Right atrium auricular region (tissue), 2 donors: ENCODE measurements at regions not wholly inside any gene's neighbourhood (a gene's known extent, or its start where the extent isn't known, plus 50 kb on each side); places are given as distances from the start of the nearest gene placed in this dataset.
"Not testable (repeated sequence)": the region's sequence is repeated elsewhere in the genome, so short reads cannot be mapped to it uniquely, and the experiment has no call there.

Source experiments
- DNase-seq: peaks from one replicate; pipeline ENCODE4 v3.0.0-alpha.2; 2019; ENCODE audit warnings: low spot score
- H3K27ac ChIP-seq, 2 donors: fragments of 200-600 bp; sonication (generic); 1 replicate in 1 of 2; 2 replicates in 1 of 2; pipeline ENCODE4 v1.5.1; 2016 to 2019
- H3K27me3 ChIP-seq, 2 donors: fragments of 200-600 bp; sonication (generic); one replicate each; pipeline versions ENCODE4 v1.5.1 to v1.6.0; 2017 to 2019
- H3K36me3 ChIP-seq: fragments of 200-600 bp; sonication (generic); one replicate; pipeline ENCODE4 v1.5.1; 2016
- H3K4me1 ChIP-seq, 2 donors: fragments of 200-600 bp; sonication (generic); one replicate each; pipeline versions ENCODE4 v1.5.1 to v1.6.0; 2017 to 2019
- H3K4me3 ChIP-seq, 2 donors: fragments of 200-600 bp; sonication (generic); 1 replicate in 1 of 2; 2 replicates in 1 of 2; pipeline ENCODE4 v1.5.1; 2017 to 2019; ENCODE audit warnings: mild to moderate bottlenecking in 1 of 2, moderate library complexity in 1 of 2
- H3K9me3 ChIP-seq, 2 donors: fragments of 200-600 bp; sonication (generic); one replicate each; pipeline ENCODE4 v1.5.1; 2019
- CTCF ChIP-seq, 2 donors: fragments of 200-600 bp; sonication (generic); IDR thresholded peaks; one replicate each; pipeline ENCODE4 v1.5.1; 2019; ENCODE audit warnings: antibody characterized with exemption in 2 of 2

DNA sequence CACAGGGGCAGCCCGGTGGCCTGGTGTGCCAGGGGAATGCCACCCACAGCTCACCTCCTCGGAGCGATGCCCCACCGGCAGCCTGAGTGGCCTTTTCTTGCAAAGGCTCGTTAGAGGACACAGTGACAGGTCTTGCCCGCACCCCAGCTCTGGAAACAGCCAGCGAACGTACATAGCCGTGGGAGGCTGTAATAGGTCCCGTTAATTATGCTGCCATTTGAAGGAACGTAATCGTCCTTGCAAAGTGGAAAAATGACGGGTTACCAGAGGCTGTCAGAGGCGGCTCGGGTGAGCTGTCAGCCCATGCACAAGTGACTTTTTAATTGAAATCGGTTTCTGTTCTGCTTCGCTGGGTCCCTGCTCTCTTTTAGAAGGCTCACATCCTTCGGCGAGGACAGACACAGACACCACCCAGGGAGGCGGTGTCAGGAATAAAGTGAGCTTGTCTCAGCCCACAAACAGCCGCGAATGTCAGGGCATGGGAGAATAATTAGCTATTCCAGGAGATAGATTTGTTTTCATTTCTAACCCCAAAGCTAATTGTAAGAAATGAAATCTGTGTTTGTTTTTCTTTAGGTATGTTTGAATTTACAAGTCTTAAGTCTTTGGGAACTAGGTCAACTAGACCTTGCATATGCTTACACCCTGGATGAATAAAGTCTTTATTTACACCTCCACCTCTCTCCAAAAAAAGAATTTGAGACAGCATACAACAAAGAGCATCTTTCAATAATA lies 77.2 kb upstream of the RFLNA start:
- H3K9me3 ChIP-seq: peaks cover 10 to 20% of the 10 kb centered on the region in 2 donors
- no peaks in the 10 kb centered on the region for H3K36me3 ChIP-seq
- no peaks in the 10 kb centered on the region for H3K27me3 ChIP-seq
- no peak overlapping the region for H3K4me3 ChIP-seq
- H3K27ac ChIP-seq: no peak overlapping the region
- no peak for DNase-seq
- no peak for TF ChIP-seq CTCF (IDR thresholded peaks at IDR 0.05)
- H3K4me1 ChIP-seq: no peaks in the 10 kb centered on the region

GRCh38 chr12:124218243-124218560 lies 76.7 kb upstream of the RFLNA start:
- Histone ChIP-seq H3K9me3 (peaks cover 10 to 20% of the 10 kb centered on the region in 2 donors), H3K27me3 (no peaks in the 10 kb centered on the region), H3K27ac (no peak overlapping the region), H3K4me1 (no peaks in the 10 kb centered on the region), H3K4me3 (no peak overlapping the region), H3K36me3 (no peaks in the 10 kb centered on the region)
- no peak for DNase-seq
- TF ChIP-seq CTCF (IDR thresholded peaks at IDR 0.05): no peak

GRCh38 chr12:124218650-124219049 lies 76.2 kb upstream of the RFLNA start:
- H3K4me3 ChIP-seq, DNase-seq, H3K27me3 ChIP-seq, H3K4me1 ChIP-seq, H3K27ac ChIP-seq, H3K36me3 ChIP-seq: not testable (repeated sequence)
- H3K9me3 ChIP-seq: peaks cover 10 to 20% of the 10 kb centered on the region in 2 donors

DNA sequence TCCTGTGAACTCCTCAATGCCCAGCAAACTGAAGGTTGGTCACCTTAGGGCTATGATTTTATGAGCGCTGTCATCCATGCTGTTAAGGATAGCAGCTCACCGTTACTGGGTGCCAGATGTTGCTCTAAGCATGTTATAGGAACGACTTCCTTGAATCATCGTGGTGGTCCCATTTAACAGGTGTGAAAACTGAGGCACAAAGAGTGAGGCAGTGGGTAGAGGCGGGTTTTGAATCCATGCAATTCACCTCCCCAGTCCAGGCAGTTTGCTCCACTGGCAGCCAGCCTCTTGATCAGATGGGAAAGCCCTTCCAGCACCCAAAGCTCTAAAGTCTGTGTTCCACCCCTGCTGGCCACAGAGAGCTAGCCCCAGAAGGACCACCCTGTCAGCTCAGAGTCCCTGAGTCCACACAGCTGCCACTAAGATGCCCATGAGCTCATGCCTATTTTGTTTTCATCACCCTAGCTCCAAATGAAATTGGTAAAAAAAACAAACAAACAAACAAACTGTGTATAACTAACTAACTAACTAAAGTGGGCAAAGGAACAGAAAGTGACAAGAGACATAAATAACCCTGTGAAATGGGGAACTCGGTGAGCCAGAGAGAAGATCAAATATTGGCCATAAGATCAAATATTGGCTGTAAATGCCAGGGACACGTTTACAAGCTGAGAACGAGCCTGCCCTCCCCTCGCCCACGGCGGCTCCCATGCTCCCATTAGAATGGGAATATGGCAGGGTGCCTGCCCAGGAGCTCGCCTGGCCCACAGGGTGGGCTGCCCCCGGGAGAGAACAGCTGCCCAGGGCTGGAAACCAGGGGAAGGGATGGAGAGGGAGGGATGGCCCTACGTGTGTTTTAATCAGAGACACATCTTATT lies 72.3 kb upstream of the RFLNA start:
- H3K27me3 ChIP-seq: no peaks in the 10 kb centered on the region
- no peaks in the 10 kb centered on the region for H3K4me1 ChIP-seq
- no peak overlapping the region for H3K4me3 ChIP-seq
- TF ChIP-seq CTCF (IDR thresholded peaks at IDR 0.05): no peak
- DNase-seq: no peak
- no peak overlapping the region for H3K27ac ChIP-seq
- no peaks in the 10 kb centered on the region for H3K36me3 ChIP-seq
- H3K9me3 ChIP-seq: peaks cover 0 to 4% of the 10 kb centered on the region in 2 donors

DNA sequence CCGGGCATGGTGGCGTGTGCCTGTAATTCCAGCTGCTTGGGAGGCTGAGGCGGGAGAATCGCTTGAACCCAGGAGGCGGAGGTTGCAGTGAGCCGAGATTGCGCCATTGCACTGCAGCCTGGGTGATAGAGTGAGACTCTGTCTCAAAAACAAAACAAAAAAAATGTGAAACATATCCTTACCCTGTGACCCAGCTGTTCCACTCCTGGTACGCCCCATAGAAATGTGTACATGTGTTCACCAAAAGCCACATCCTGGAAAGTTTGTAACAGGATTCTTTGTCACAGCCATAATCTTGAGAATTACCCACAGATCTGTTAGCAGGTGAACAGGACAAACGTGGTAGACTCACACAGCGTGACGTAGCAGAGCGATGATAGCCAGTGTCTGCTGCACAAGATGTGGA lies 71.2 kb upstream of the RFLNA start:
- DNase-seq, H3K4me1 ChIP-seq, H3K4me3 ChIP-seq, H3K27ac ChIP-seq, H3K36me3 ChIP-seq, H3K9me3 ChIP-seq, H3K27me3 ChIP-seq: not testable (repeated sequence)

DNA sequence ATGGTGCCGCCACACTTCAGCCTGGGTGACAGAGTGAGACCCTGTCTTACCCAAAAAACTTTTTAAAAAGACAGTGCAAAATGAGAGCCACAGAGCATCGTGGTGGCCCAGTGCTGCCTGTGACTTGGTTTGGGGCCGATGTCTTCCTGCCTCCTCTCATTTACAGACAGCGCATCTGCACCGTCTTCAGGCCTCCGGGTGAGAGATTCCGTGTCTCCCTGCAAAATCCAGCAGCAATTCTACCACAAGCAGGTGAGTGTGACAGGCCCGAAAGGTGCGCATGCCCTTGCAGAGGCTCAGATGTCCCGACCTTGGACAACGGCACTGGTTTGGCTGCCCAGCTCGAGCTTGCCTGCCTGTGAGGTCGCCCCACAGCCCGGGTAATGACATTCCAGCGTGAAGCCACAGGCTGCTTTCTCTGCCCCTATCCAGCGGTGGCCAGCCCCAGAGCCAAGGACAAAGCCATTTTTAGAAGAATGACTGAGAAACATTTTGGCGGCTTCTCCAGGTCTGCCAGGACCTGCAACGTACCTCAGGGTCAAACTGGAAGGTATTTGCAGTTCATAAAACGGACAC lies 70.3 kb upstream of the RFLNA start:
- H3K36me3 ChIP-seq: no peaks in the 10 kb centered on the region
- no peaks in the 10 kb centered on the region for H3K27me3 ChIP-seq
- DNase-seq: no peak
- peaks cover 0 to 4% of the 10 kb centered on the region in 2 donors for H3K9me3 ChIP-seq
- no peak for TF ChIP-seq CTCF (IDR thresholded peaks at IDR 0.05)
- H3K4me3 ChIP-seq: no peak overlapping the region
- H3K27ac ChIP-seq: no peak overlapping the region
- no peaks in the 10 kb centered on the region for H3K4me1 ChIP-seq
